ENCODE measurements at regions not wholly inside any gene's neighbourhood (a gene's known extent, or its start where the extent isn't known, plus 50 kb on each side); places are given as distances from the start of the nearest gene placed in this dataset.
"Not testable (repeated sequence)": the region's sequence is repeated elsewhere in the genome, so short reads cannot be mapped to it uniquely, and the experiment has no call there.

DNA sequence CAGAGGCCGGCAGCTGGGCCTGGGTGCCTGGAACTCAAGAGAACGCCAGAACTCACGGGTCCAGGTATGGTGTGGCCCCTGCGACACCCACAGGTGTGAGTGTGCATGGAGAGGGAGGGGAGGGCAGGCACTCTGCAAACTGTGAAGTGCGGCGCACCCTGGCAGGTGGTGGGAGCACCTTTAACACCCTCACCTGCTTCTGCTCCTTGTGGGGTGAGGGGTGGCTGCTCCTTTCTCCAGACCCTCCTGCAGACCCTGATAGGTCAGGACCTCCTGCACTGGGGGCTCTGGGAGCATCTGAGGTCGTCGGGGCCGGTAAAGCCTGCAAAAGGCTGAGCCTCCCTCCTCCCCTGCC, 324.7 kb upstream of the SFSWAP start:
- no peak for TF ChIP-seq CTCF (IDR thresholded peaks at IDR 0.05; ENCODE audit: extremely low read depth, missing control alignments)

DNA sequence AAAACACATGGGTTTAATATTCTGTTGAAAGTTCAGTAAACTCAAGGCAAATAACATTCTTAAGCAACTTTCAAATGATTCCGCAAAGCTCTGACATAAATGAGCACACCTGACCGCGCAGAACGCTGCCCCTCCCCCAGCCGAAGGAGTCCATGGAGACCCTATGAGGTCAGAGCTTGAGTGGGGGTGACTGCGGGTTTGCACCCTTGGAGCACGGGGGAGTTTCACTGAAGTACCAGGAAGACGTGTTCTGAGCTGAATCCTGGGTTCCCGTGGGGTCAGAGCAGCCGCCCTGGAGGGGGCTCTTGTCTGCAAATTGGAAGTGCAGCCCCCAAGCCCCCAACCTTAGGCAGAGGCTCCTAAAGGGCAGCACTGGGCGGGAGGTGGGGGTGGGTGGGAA, 324.1 kb upstream of the SFSWAP start:
- no peak for TF ChIP-seq CTCF (IDR thresholded peaks at IDR 0.05; ENCODE audit: extremely low read depth, missing control alignments)
- DNase-seq (ENCODE audit: low spot score) = no peak

More for the DNA sequence above, 324.7 kb upstream of the SFSWAP start:
- no peak for DNase-seq (ENCODE audit: low spot score)

DNA sequence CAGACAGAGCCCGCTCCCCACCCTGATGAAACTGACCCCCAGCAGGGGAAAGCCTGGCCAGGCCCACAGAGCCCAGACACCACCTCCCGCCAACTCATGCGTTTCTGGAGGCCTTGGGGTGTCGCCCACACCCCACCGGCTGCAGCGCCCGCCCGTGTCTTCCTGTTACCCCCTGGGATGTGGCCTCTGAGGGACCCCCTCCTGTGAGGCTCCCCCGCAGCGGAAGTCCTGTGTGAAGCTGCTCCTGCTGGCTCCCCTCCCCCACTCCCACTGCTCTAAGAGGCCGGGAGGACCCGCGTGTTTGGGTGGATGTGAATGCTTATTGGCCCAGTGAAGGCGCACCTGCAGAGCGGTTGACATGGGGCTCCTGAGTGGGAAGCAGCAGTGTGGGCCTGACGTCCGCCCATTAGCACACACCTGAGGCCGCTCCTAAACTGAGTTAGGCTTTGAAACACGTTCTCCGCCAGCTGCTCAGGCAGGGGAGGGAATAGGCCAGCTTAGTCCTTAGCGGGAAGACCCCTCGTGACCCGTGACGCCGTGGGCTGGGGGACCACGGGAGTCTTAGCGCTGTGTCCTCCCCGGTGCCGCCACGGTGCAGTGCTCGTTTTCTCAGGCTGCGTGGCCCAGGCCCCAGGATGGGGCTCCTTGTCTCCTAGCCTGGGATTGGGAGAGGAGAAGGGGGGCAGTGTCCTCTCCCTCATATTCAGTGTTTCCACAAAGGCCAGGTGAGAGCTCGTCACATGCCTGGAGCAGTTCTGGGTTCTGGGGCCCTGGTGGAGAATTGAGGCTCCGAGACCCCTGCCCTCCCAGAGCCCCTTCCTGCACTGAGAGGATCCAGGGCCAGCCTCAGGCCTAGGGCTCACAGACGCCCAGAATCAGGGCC, 323.4 kb upstream of the SFSWAP start:
- TF ChIP-seq CTCF (IDR thresholded peaks at IDR 0.05; ENCODE audit: extremely low read depth, missing control alignments) = no peak
- no peak for DNase-seq (ENCODE audit: low spot score)

- DNase-seq (ENCODE audit: low spot score) = not testable (repeated sequence)
These were observed 322.5 kb upstream of the SFSWAP start for GRCh38 chr12:131388164-131389053.

- no peak for TF ChIP-seq CTCF (IDR thresholded peaks at IDR 0.05; ENCODE audit: extremely low read depth, missing control alignments)
- no peak for DNase-seq (ENCODE audit: low spot score)
These were observed 321.6 kb upstream of the SFSWAP start for GRCh38 chr12:131389054-131390013.

DNA sequence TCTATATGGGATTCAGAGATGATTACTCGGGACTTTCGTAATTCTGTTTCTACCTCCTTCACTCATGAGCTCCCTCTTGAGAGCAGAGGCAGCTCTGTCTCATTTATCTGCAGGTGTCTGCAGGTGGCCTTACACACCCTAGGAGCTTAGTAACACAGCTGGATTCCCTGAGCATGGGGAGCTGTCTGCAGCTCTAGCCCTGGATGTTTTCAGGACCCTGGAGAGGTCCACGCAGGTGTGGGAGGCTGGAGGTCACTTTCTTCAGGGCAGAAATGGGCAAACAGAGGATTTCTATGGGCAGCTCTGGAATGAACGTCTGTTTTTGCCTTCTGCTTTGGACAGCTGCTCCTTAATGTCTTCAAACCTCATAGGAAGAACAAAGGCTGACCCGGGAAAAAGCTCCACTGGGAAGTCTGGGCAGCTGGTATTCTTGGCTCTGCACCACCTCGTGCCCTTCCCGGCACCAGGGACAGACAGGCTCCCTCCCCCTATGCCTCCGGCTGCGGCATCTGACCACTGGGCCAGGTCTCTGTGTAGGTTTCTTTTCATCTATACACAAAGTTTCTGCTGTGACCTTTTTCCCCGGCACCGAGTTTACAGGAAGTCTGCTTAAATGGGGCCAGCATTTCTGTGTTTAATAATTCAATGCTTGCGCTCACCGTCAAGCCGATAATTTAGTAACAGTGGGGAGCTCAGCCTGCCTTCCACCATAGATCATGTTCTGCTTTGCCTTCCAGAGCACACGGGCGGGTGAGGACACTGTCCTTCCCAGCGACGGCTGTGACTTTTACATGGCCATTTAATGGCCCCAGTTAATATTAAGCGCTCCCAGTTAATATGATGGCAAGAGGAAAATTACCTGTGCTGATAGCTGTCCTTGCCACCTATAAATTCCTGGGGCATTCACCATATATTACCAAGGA, 320.2 kb upstream of the SFSWAP start:
- DNase-seq (ENCODE audit: low spot score) = no peak
- TF ChIP-seq CTCF (IDR thresholded peaks at IDR 0.05; ENCODE audit: extremely low read depth, missing control alignments) = no peak

All from GM20000 (cell line).